Panc1 (cell line): ENCODE measurements at regions not wholly inside any gene's neighbourhood (a gene's known extent, or its start where the extent isn't known, plus 50 kb on each side); places are given as distances from the start of the nearest gene placed in this dataset.

Experiments
- ATAC-seq: fragments of 200-7000 bp; cut with Tn5 transposase; 2 replicates; pipeline ENCODE4 v1.9.1; 2020; ENCODE audit warnings: mild to moderate bottlenecking, moderate library complexity
- BruUV-seq: library from RNA; stranded (reverse); fragments of 400-500 nt; replicated peaks from 2 replicates; lab custom pipeline; 2021; lab: Mats Ljungman, UMichigan
- CTCF ChIA-PET: fragments of 300-600 bp; sonication (Branson Sonifier 250); formaldehyde crosslinking; loops from one replicate; lab custom pipeline; 2022; ENCODE audit warnings: antibody characterized with exemption; lab: Charles Lee
- POLR2A ChIA-PET: fragments of 300-600 bp; sonication (Branson Sonifier 250); formaldehyde crosslinking; loops from one replicate; lab custom pipeline; 2022; ENCODE audit warnings: antibody characterized with exemption; lab: Charles Lee
- DNase-seq: peaks from one replicate; pipeline ENCODE4 v3.0.0-alpha.2; 2010; ENCODE audit warnings: low read depth, low spot score
- H3K27ac ChIP-seq: 2 replicates; pipeline ENCODE4 v1.5.1; 2011; ENCODE audit warnings: mild to moderate bottlenecking, low read length, inconsistent platforms
- H3K27me3 ChIP-seq: fragments of 200-500 bp; sonication (Bioruptor generic); 2 replicates; pipeline ENCODE4 v1.6.0; 2014; ENCODE audit warnings: low read length, inconsistent platforms; ENCODE audit not compliant: control insufficient read depth, insufficient read depth
- H3K36me3 ChIP-seq: fragments of 200-500 bp; sonication (Bioruptor generic); 2 replicates; pipeline ENCODE4 v1.5.1; 2014; ENCODE audit warnings: inconsistent platforms, mild to moderate bottlenecking, low read length, moderate library complexity; ENCODE audit not compliant: control insufficient read depth, insufficient read depth
- H3K4me1 ChIP-seq: 2 replicates; pipeline ENCODE4 v1.5.1; 2011; ENCODE audit warnings: inconsistent platforms, mild to moderate bottlenecking, low read length, moderate library complexity; ENCODE audit not compliant: control insufficient read depth, insufficient read depth
- H3K4me3 ChIP-seq, 2 experiments: 2 replicates each; pipeline ENCODE4 v1.5.1; 2011 to 2012; ENCODE audit warnings: low read depth in 2 of 2, low read length in 2 of 2, mild to moderate bottlenecking in 2 of 2, inconsistent platforms in 1 of 2, moderate library complexity in 1 of 2
- H3K9me3 ChIP-seq: fragments of 200-500 bp; sonication (Bioruptor generic); 2 replicates; pipeline ENCODE4 v1.5.1; 2014; ENCODE audit warnings: low read depth, mild to moderate bottlenecking, inconsistent platforms, low read length, moderate library complexity; ENCODE audit not compliant: control insufficient read depth, insufficient read depth
- POLR2AphosphoS5 ChIP-seq: IDR thresholded peaks from 2 replicates; pipeline ENCODE4 v1.6.1; 2012; ENCODE audit warnings: mild to moderate bottlenecking, low read depth, low read length, moderate library complexity
- SIN3A ChIP-seq: IDR thresholded peaks from 2 replicates; pipeline ENCODE4 v1.6.1; 2012; ENCODE audit warnings: low read depth, mild to moderate bottlenecking, low read length, moderate library complexity, borderline replicate concordance; ENCODE audit not compliant: insufficient read depth
- TCF7L2 ChIP-seq: IDR thresholded peaks from 2 replicates; pipeline ENCODE4 v1.6.1; 2011; ENCODE audit warnings: mild to moderate bottlenecking, low read depth, low read length, inconsistent platforms
- in situ Hi-C: cut with HindIII; loops from 2 replicates; pipeline ENCODE4 v1.10.0; 2016; ENCODE audit warnings: low sequenced_read_pairs, low pct_unique_long_range_greater_than_20kb
- intact Hi-C: fragments of 100-400 bp; cut with micrococcal nuclease; formaldehyde crosslinking; loops from one replicate; pipeline ENCODE4 v1.10.0; 2022; ENCODE audit not compliant: unreplicated experiment
- TF ChIP-seq, protein P1 (sequence below): fragments of 450-650 bp; IDR thresholded peaks from 2 replicates; pipeline ENCODE4 v1.5.1; 2017; ENCODE audit warnings: mild to moderate bottlenecking
- TF ChIP-seq, protein P2 (sequence below), 2 experiments: IDR thresholded peaks; 2 replicates each; pipeline ENCODE4 v1.6.1; 2011 to 2012; ENCODE audit warnings: low read depth in 2 of 2, control low read depth in 1 of 2, low read length in 1 of 2, mild to moderate bottlenecking in 1 of 2, moderate library complexity in 1 of 2; ENCODE audit not compliant: insufficient read depth in 1 of 2

DNA sequence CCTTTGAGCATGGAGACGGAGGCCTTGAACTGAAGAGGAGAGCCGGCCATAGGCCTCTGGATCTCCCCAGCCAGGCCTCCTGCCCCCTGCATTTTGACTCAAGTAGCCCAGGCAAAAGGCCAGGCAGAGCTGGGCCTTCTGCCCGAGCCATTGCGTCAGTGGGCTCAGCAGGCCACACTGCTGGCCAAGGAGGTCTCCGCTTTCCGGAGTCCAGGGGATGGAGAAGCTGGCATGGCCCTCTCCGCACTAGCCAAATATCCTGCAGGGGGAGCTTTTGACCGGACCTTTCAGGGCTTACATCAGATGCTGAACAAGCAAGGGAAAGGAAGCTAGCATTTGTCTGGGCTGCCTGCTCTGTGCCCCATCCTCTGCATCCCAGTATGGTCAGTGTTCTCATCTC lies 386.8 kb downstream of the TRIM36 start:
- Histone ChIP-seq H3K9me3 (no peaks in the 10 kb centered on the region), H3K27me3 (no peaks in the 10 kb centered on the region), H3K4me3 (no peak overlapping the region), H3K36me3 (no peaks in the 10 kb centered on the region), H3K4me1 (no peaks in the 10 kb centered on the region), H3K27ac (no peak overlapping the region)
- DNase-seq: no peak
- no peak for TF ChIP-seq TCF7L2
- no peak for TF ChIP-seq POLR2AphosphoS5
- TF ChIP-seq, protein P1, sequence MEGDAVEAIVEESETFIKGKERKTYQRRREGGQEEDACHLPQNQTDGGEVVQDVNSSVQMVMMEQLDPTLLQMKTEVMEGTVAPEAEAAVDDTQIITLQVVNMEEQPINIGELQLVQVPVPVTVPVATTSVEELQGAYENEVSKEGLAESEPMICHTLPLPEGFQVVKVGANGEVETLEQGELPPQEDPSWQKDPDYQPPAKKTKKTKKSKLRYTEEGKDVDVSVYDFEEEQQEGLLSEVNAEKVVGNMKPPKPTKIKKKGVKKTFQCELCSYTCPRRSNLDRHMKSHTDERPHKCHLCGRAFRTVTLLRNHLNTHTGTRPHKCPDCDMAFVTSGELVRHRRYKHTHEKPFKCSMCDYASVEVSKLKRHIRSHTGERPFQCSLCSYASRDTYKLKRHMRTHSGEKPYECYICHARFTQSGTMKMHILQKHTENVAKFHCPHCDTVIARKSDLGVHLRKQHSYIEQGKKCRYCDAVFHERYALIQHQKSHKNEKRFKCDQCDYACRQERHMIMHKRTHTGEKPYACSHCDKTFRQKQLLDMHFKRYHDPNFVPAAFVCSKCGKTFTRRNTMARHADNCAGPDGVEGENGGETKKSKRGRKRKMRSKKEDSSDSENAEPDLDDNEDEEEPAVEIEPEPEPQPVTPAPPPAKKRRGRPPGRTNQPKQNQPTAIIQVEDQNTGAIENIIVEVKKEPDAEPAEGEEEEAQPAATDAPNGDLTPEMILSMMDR: no peak
- TF ChIP-seq SIN3A: no peak
- TF ChIP-seq, protein P2, sequence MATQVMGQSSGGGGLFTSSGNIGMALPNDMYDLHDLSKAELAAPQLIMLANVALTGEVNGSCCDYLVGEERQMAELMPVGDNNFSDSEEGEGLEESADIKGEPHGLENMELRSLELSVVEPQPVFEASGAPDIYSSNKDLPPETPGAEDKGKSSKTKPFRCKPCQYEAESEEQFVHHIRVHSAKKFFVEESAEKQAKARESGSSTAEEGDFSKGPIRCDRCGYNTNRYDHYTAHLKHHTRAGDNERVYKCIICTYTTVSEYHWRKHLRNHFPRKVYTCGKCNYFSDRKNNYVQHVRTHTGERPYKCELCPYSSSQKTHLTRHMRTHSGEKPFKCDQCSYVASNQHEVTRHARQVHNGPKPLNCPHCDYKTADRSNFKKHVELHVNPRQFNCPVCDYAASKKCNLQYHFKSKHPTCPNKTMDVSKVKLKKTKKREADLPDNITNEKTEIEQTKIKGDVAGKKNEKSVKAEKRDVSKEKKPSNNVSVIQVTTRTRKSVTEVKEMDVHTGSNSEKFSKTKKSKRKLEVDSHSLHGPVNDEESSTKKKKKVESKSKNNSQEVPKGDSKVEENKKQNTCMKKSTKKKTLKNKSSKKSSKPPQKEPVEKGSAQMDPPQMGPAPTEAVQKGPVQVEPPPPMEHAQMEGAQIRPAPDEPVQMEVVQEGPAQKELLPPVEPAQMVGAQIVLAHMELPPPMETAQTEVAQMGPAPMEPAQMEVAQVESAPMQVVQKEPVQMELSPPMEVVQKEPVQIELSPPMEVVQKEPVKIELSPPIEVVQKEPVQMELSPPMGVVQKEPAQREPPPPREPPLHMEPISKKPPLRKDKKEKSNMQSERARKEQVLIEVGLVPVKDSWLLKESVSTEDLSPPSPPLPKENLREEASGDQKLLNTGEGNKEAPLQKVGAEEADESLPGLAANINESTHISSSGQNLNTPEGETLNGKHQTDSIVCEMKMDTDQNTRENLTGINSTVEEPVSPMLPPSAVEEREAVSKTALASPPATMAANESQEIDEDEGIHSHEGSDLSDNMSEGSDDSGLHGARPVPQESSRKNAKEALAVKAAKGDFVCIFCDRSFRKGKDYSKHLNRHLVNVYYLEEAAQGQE (IDR thresholded peaks at IDR 0.05; ENCODE audit: insufficient read depth in 1 of 2, low read depth in 2 of 2, low read length in 1 of 2): no peak
- POLR2A ChIA-PET: no interaction called here
- no peak for ATAC-seq
- BruUV-seq: no TSS peak
- CTCF ChIA-PET: no interaction called here
- intact Hi-C loops (no loop called here), in situ Hi-C loops (no loop called here)

DNA sequence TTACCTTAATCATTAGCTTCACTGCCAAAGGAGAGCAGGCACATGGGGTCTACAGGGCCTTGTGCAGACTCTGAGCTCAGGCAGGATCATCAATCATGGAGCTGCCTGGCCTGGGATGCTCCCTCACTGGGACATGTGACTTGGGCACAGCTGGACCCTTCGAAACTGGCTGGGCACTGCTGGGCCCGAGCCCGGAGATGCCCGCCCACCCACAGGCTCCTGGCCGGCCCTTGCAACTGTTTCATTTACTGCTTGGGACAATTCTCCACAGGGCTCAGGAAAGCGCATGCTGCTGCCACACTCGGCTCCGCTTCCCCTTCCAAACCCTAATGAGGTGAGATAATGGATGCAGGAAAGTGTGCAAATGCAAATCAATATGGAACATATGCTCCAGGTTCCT lies 387.5 kb downstream of the TRIM36 start:
- H3K27ac ChIP-seq: no peak overlapping the region
- no peaks in the 10 kb centered on the region for H3K36me3 ChIP-seq
- no peaks in the 10 kb centered on the region for H3K4me1 ChIP-seq
- intact Hi-C loops: no loop called here
- no peaks in the 10 kb centered on the region for H3K9me3 ChIP-seq
- TF ChIP-seq TCF7L2: no peak
- no peak for TF ChIP-seq POLR2AphosphoS5
- TF ChIP-seq SIN3A: no peak
- TF ChIP-seq, protein P2 (IDR thresholded peaks at IDR 0.05; ENCODE audit: insufficient read depth in 1 of 2, low read depth in 2 of 2, low read length in 1 of 2): no peak
- TF ChIP-seq, protein P1: no peak
- ATAC-seq (no peak), DNase-seq (no peak)
- no peaks in the 10 kb centered on the region for H3K27me3 ChIP-seq
- no peak overlapping the region for H3K4me3 ChIP-seq
- no TSS peak for BruUV-seq
- POLR2A ChIA-PET: no interaction called here
- in situ Hi-C loops: no loop called here
- CTCF ChIA-PET: no interaction called here
